GM19452 (cell line): ENCODE measurements at regions not wholly inside any gene's neighbourhood (a gene's known extent, or its start where the extent isn't known, plus 50 kb on each side); places are given as distances from the start of the nearest gene placed in this dataset.
"Not testable (repeated sequence)": the region's sequence is repeated elsewhere in the genome, so short reads cannot be mapped to it uniquely, and the experiment has no call there.

ENCODE experiments used
- ATAC-seq: cut with Tn5 transposase; IDR thresholded peaks from one replicate; pipeline ENCODE4 v1.9.1; 2021; ENCODE audit not compliant: unreplicated experiment

DNA sequence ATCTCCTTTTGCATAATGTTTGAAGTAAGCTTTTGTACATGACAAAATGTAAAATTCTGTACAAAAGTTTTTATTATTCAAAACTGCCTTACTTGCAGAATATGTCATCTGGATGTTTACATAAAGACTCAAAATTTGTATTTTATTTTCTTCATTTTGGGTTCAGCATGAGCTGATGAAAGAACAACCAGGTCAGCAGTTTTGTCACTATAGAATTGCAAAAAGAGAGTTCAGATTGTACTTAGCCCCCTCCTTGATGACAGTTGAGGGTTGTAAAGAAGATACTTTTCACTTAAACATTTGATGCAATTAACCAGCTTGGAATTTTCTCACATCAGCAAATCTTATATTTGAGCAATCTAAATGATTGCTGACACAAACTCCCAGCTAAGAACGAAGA, 669.3 kb downstream of the PLA2G4A start:
- no peak for ATAC-seq

DNA sequence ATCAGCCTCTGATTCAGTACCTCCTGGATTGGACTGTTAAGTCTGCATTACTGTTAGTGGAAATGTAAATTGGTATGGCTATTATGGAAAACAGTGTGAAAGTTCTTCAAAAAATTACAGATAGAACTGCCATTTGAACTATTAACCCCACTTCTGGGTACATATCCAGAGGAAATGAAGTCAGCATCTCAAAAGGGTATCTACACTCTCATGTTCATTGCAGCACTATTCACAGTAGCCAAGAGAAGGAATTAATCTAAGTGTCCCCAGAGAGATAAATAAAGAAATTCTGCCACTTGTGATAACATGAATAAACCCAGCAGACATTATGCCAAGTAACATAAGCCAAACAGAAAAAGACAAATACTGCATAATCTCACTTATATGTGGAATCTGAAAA, 676.0 kb downstream of the PLA2G4A start:
- ATAC-seq = no peak

- ATAC-seq = no peak
Measured at GRCh38 chr1:187509091-187509490, 680.3 kb downstream of the PLA2G4A start.

- no peak for ATAC-seq
Measured at GRCh38 chr1:187513190-187513589, 684.4 kb downstream of the PLA2G4A start.

DNA sequence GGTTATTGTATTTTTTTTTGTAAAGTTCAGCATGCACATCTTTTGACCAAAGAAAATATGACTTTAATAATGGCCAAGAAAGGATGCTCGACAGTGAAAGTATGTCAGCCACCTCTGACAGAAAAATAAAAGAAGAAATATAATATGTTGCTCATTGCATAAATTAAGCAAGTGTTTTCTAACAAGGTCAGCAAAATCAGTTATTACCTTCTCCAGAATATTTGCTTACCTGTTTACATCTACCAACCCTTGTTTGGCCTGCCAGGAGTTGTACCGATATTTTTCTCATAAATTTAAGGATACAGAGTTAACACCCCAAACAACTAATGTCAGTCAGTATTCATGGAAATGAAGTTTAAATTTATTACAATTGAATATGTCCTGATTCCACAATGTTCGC, 685.4 kb downstream of the PLA2G4A start:
- no peak for ATAC-seq

- ATAC-seq = no peak
Measured at GRCh38 chr1:187516874-187517273, 688.1 kb downstream of the PLA2G4A start.

GRCh38 chr1:187517546-187517945, 688.8 kb downstream of the PLA2G4A start:
- no peak for ATAC-seq

- no peak for ATAC-seq
Measured at GRCh38 chr1:187527346-187527745, 698.6 kb downstream of the PLA2G4A start.

GRCh38 chr1:187537936-187538335, 709.2 kb downstream of the PLA2G4A start:
- ATAC-seq = no peak

DNA sequence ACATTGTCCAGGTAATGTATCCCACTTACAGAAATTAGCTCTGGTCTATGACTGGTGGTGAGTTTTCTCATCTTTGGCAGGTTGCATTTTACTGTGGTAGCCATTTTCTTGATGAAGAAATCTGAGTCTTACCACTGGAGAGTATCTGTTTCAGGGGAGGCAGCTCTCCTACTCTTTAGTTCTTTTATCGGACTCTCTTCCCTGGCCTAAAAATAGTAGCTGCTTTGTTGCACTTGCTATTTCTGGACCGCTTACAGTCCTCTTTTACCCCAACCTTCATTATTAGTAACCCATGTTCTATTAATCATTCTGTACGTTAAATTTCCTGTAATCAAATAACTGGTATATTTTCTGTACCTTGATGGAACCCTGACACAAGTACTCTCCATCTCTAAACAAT, 720.8 kb downstream of the PLA2G4A start:
- ATAC-seq = no peak

DNA sequence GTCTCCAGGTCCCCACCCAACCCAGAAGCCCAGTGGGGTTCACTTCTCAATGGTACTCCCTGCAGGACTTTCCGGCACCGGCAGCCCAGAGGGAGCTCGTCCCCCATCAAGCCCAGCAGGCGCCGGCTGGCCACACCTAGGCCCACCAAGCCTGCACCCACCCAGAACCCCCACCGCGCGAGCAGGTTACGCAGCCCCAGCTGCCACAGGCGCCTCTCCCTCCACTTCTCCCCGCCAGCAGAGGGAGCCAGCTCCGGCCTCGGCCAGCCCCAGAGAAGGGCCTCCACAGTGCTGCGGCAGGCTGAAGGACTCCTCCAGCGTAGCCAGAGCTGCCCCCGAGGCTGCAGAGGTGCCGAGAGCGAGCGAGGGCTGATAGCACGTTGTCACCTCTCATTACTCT, 722.3 kb downstream of the PLA2G4A start:
- ATAC-seq = no peak

- ATAC-seq = no peak
Measured at GRCh38 chr1:187563191-187563590, 734.4 kb downstream of the PLA2G4A start.

DNA sequence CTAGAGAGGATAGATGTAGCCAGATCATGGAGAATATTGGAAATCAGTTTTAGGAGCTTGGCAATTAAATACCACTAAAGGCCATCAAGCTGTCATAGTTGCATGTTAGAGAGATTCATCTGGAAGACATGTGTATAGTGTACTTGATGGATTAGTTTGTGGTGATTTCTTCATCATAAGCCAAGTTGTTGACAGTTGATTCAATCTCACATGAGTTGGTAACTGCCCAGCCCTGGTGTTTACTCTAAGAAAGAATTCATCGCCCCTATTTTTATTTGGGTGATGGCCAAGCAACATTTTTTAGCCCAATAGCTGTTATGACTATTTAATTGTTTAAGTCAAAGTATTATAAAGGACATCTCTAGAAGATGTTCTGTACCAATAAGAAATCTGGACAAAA, 737.6 kb downstream of the PLA2G4A start:
- ATAC-seq = no peak

GRCh38 chr1:187568067-187568466, 739.3 kb downstream of the PLA2G4A start:
- no peak for ATAC-seq

DNA sequence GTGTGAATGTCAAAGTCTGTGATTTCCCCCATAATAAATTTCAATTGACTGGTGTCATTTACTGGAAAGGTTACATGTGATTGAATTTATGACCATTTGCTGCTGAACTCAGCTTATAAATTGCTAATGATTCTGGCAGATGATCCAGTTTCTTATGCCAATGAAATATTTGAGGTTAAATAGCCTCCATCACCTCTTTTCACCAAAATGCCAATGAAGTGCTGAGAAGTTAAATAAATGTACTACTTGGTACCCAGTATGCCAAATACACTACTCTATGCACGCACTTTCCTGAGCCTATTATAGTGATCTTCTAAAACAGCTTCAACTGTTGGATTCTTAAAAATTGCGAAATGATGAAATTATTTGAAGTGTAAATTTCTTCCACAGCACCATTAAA, 741.4 kb downstream of the PLA2G4A start:
- no peak for ATAC-seq

- no peak for ATAC-seq
Measured at GRCh38 chr1:187577610-187578009, 748.9 kb downstream of the PLA2G4A start.

GRCh38 chr1:187588917-187589316, 760.2 kb downstream of the PLA2G4A start:
- no peak for ATAC-seq

DNA sequence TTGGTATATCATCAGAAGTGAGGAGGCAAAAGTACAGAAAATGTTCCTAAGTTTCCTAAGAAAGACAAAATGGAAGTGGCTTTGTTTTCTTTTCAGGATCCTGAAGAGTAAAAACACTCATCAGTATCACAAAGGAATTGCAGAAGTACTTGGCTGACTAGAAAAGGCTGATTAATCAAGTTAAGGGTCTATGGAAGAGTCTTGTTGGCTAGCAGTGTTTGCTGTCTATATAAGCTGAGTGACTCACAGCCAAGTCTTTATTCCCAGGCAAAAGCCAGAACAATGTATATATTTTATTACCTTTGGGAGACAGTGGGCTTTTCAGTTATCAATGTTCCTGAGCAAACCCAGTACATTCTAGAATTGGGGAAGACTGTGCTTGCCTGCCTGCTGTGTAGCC, 777.0 kb downstream of the PLA2G4A start:
- ATAC-seq = no peak

DNA sequence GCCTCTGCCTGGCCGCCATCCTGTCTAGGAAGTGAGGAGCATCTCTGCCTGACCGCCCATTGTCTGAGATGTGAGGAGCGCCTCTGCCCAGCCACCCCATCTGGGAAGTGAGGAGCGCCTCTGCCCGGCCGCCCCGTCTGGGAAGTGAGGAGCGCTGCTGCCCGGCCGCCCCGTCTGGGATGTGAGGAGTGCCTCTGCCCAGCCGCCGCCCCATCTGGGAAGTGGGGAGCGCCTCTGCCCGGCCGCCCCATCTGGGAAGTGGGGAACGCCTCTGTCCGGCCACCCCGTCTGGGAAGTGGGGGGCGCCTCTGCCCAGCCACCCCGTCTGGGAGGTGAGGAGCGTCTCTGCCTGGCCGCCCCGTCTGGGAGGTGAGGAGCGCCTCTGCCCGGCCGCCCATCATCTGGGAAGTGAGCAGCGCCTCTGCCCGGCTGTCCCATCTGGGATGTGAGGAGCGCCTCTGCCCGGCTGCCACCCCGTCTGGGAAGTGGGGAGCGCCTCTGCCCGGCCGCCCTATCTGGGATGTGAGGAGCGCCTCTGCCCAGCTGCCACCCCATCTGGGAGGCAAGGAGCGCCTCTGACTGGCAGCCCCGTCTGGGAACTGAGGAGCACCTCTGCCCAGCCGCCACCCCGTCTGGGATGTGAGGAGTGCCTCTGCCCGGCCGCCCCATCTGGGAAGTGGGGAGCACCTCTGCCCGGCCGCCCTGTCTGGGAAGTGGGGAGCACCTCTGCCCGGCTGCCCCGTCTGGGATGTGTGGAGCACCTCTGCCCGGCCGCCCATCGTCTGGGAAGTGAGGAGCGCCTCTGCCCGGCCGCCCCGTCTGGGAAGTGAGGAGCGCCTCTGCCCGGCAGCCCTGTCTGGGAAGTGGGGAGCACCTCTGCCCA, 787.3 kb downstream of the PLA2G4A start:
- ATAC-seq = not testable (repeated sequence)

- not testable (repeated sequence) for ATAC-seq
Measured at GRCh38 chr1:187616830-187617229, 788.1 kb downstream of the PLA2G4A start.

- ATAC-seq = no peak
Measured at GRCh38 chr1:187617776-187618175, 789.0 kb downstream of the PLA2G4A start.

DNA sequence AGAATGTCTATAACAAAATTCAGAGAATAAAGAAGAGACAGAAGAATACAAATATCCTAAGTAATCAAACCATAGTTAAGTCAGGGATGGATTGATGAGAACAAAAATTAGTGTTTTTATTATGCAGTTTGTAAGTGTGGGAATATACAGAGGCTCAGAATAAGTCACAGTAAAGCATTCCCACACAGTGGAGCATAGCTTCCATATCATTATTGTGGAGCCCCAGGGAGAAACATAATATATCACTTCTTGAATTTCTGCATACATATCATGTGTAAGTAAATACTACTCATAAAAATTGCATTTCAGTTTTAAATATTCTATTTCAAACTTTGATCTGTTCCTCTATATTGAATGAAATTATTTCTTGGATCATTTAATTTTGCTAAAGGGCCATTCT, 790.4 kb downstream of the PLA2G4A start:
- no peak for ATAC-seq

DNA sequence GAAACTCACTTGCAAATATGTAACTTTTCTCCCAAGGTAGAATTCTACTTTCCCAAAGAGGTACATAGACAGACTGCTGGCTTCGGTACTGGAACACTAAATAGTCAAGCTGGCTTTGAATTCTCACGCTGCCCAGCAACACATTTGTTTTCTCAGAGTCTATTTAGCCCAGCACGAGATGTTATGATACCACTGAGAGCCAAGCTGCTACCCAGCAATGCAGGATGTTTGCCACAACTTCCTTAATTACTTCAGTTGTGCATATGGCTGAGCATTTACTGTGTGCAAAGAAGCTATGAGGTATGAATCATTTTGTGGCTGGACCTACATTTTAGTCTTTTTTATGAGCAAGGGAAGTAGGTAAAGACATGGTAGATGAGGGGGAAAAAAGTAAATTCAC, 793.2 kb downstream of the PLA2G4A start:
- no peak for ATAC-seq
